NOMO-1 treated with dmso at 0.1 percent for 144 hours (cell line): ENCODE measurements at regions not wholly inside any gene's neighbourhood (a gene's known extent, or its start where the extent isn't known, plus 50 kb on each side); places are given as distances from the start of the nearest gene placed in this dataset.

Source experiments
- DNase-seq: peaks from one replicate; lab custom pipeline; 2025; ENCODE audit not compliant: unreplicated experiment; lab: John Stamatoyannopoulos, UW

DNA sequence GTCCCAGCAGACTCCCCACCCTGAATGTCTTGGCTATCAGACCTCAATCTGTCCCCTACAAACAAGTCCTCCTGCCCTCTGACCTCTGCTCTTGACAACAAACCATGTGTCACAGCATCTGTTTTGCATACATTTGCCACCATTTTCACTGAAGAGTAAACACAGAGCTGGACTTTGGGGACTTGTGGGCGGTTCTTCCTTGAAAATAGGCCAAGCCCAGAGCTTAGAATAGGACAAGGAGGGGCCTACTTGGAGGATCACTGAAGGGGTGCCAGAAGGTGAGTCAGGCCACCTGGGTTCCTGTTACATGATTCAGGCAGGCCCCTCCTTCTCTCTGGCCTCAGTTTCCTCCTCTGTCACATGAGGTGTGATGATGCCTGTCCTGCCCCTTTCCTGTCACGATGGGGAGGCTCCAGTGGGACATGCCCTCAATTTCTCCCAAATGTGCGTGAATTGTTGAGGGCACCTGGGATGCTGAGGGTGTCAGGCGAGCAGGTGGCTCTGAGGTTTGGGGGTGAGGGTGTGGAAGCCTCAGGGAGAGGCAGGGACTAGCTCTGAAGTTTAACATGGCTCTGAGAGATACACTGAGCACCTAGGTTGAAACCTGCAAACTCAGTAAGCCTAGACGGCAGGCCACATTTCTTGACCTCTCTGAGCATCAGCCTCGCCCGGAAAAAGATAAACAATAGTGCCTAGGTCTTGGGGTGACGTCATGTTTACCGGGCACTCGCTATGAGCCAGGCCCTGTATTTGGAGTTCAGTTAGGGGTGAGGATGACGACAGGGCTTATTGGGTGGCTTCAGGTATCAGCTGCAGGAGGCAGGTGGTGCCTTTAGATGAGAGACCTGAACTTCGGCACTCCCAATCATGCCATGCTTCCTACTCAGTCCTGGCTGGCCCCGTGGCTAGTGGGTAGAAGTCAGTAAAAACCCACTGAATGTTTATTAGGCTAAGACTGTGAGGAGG, 107.6 kb upstream of the PITX1 start:
- no peak for DNase-seq

DNA sequence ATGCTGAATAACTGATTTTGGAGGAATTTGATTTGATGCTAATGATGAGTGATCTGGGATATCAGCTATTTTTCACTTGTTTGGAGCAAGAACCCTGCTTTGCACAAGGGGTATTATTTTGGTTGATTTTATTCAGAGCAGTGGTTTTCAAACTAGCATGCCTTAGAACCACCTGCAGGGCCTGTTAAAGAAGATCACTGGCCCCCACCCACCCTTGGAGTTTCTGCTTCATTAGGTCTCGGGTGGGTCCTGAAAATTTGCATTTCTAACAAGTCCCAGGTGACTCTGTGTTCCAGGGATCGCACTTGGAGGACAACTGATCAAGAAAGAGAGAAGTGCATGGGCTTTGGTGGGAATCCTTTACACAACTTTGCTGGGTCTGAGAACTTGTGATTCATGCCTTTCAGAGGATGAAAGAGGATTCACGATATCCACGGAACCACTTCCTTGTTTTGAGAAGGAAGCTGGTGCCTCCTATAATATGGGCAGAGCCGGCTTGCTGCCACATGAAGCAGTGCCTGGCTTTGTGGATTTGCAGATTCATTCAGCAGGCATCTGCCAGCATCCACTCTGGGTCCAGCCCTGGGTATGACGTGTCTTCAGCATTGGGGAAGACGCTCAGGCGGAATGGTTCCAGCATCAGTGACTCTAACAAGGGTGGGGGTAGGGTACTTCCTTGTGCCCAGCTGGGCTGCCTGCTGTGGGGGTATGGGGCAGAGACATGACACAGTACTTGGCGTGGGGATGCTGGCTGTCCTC, 106.6 kb upstream of the PITX1 start:
- peak; percentile 2 for DNase-seq

DNA sequence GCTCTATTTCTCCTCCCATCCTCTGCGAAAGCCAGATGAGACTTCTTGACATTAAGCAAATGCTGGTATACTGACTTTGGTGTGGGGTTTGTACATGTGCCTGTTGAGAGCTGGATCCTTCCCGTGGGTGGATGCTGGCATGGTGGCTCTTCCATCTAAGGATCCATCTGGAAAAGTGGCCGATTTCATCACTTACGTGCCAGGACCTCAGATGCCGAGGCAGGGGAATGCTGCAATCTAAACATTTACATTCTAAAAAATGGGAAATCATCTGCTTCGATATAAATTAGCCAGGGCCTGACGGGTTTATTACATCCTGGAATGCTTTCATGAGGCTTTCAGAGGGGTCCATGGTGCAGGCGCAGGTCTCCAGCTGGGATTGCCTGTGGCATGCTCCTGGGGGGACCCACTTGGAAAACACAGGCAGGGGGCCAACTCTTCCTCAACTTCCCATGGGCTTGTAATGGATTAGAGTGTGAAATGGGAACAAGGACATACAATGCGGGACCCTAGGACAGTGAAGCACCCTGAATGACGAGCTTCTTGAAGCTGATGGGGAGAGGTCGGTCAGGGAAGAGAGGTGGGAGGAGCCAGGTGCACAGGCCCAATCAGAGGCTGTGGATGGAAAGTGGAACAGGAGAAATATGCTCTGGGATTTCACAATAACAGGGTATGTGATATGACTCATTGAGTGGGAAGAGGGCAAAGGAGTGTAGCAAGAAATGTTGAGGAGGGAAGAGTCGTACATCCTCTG, 105.5 kb upstream of the PITX1 start:
- peak; percentile 1 for DNase-seq

GRCh38 chr5:135138116-135138850, 104.3 kb upstream of the PITX1 start:
- DNase-seq, result no peak

DNA sequence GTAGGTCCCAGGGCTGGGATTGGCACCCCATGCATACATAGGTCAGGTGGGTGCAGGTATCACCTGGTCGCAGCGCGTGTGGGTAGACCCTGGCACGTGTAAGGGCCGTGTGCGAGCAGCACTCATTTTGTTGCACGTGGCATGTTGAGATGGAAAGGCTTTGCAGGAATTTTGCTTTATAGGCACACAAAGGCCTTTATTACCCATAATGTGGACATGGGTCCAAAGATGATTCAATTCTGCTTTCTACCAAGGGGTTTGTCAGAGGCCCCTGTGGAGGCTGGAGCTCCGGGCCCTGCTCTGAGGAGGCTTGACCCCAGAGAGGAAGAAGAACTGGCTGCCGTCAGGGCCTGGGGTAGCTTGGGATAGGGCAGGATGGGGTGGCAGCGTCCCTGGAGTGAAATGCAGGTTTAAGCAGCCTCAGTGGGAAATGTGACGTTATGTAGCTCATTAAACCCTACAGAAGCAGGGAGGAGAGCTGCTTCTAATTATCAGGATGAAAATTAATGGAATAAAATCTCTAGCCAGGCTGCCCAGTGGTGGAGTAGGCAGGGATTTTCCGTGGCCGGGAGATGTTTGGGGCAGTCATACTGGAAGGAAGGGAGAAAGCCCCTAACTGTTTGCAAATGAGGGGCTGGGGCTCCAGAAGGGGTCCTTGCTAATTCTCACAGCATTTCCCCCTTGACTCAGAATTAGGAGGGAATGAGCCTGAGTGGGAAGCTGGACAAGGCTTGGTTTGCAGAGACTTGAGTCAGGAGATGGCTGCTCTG, 103.3 kb upstream of the PITX1 start:
- no peak for DNase-seq

DNA sequence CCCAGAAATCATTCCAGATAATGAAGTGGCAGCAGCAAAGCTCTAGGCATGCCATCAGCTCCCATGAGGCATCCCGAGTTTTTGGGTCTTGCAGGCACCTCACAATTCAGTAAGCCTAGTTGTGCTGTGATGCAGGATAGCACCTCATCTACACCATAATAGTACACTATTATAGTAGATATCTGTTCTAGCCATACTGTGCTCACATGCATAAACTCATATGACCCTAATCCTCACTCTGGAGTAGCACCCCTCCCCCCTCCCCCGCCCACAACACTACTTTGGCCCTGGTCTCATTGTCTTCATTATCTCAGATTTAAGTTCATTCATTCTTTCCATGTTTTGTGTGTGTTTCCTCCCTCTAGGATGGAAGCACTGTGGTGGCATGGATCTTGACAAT, 102.5 kb upstream of the PITX1 start:
- no peak for DNase-seq

- DNase-seq, result no peak
These were observed 101.7 kb upstream of the PITX1 start for GRCh38 chr5:135135530-135136226.

DNA sequence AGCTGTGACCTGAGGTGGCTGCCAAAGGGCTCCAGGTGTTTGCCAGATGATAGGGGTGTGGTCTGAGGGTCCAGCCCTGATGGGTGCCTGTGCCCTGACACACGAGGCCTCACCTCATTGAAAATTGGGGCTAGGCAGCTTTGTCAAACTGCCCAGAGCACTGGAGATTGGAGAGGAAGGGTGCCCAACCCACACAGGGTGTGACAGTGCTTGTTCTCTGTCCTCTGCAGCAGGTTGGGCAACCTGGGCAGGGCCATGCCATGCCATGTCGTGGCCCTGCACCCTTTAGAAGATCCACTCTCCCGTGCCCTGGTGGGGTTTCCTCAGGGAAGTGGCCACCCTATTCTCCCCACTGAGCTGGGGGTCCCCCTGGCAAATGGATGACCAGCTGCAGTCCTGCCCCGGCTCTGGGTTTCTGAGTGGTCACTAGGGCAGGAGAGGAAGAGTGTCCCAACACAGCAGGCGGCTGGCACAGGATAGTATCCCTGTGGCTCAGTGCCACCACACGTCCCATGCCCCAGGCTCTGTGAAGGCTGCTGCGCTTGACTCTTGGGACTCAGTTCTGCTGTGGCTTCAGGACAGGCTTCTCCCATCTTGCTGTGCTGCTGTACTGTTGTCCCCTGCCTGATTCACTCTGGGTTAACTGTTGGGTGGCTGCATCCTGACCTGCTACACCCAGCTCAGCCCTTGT, 100.8 kb upstream of the PITX1 start:
- DNase-seq, result no peak

- no peak for DNase-seq
These were observed 99.9 kb upstream of the PITX1 start for GRCh38 chr5:135133698-135134515.

DNA sequence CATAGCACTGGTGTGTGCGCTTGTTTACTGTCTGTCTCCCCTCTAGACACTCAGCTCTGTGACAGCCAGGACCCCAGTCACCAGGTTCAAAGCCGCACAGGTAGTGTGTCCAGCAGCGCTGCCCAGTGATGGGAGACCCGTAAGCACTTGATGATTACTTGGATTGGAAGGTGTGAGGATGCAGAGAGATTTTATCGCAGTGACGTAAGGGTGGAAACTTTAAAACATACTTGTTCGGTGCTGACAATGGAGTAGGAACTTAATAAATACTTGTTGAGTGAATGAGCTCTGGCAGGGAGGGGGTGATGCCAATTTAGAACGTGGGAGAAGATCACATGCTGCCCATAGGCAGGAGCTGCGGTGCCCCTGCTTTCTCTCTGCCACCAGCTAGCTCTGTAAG, 99.2 kb upstream of the PITX1 start:
- DNase-seq, result no peak

- no peak for DNase-seq
These were observed 98.0 kb upstream of the PITX1 start for GRCh38 chr5:135131801-135132680.

DNA sequence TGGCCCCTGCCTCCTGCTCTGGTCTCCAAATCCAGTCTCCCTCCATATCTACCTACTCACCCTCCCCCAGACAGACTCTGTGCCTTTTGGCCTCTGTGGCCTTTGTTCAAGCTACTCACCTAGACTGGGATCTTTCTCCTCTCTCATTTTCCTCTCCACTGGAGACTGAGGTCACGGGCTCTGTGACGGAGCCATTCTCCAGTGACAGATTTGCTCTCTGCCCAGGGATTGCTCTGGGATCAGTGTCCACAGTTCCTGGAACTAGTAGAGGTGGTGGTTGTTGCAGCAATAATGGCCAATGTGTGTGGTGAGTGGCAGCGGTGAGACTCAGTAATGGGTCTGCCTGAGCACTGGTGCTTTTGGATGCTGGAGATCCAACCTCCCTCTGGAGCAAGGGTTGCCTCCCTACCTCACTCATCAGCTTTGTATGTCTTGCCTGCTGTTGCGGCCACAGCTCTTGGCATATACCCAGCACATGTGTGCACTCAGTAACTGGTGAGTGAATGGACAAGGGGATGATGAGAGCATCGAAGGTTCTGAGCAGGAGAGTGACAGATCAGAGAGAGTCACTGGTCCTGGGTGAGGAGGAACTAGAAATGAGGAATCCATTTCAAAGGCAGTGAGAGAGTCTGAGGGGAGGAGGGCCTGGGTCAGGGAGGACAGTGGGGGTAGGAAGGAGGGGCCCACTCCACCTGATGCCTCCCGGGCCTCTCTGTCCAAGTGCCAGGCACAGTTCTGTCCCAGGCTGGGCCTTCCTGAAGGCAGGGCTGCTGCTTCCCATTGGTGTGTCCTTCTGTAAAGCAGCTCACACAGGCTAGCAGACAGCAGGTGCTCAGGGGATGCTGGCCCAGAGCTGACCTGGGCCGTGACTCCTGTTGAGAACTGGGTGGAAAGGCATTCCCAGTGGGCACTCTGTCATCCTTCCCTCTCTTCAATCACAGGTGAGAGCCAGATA, 96.5 kb upstream of the PITX1 start:
- DNase-seq, result no peak

DNA sequence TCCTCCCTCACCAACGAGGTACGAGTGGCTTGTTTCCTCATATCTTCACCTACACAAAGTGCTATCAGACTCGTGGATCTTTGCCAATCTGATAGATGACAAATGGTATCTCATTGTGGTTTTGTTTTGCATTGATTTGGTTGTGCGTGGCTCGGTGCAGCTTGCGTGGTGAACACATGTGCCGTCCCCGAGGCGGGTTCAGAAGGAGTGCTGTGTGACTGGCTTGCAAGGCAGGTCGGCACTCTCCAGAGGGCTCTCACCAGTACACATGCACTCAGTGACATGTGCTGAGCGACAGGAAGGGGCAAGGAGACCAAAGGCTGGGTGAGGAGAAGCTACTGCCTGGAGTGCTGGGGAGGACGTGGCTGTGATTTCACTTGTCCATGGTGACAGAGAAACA, 95.3 kb upstream of the PITX1 start:
- DNase-seq, result no peak

DNA sequence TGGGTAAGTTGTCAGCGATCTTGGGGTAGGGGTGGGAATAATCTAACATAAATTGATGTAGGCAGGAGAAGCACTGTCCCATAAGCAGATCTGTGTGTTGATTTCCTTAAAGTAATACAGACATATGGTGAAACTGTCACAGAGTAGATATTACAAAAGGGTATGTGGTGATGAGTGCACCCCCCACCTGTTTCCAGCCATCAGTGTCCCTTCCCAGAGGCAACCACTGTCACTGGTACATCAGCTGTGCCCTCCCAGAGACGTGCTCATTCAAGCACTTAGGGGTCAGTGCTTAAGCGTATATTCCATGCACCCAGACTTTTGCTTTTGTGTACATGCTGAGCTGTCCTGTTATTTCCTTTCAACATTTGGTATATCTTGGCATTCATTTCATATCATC, 94.3 kb upstream of the PITX1 start:
- no peak for DNase-seq

- DNase-seq, result no peak
These were observed 93.6 kb upstream of the PITX1 start for GRCh38 chr5:135127439-135128240.
